EL (cell line): ENCODE measurements at regions not wholly inside any gene's neighbourhood (a gene's known extent, or its start where the extent isn't known, plus 50 kb on each side); places are given as distances from the start of the nearest gene placed in this dataset.
A peak's percentile ranks its signal among the peaks of the same experiment; 100 is the strongest.

Experiments
- DNase-seq: peaks from one replicate; pipeline ENCODE4 v3.0.0-alpha.2; 2016

DNA sequence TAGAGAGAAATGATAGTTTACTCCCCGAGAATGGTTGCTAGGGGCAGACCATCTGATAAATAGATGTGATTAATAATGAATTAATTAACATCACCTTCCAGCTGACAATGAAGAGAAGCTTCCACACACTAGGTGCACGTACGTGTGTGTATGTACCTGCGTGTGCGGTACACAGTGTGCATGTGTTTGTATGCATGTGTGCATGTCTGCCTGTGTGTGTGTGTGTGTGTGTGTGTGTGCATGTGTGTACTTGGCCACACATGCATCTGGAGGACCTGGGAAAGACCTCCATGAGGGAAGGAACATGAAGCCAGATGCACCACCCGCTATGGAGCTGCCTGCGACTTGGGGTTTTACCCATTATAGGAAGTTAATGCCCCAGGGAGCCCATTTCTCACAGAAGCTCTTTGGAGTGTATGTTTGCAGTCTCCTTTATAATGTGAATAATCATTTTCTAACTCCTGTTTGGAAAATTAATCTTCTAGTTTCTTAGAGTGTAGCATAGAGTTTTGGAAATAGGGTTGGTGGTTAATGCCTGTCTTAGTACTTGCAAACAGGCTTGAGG is 229.1 kb downstream of the ENGASE start:
- no peak for DNase-seq

DNA sequence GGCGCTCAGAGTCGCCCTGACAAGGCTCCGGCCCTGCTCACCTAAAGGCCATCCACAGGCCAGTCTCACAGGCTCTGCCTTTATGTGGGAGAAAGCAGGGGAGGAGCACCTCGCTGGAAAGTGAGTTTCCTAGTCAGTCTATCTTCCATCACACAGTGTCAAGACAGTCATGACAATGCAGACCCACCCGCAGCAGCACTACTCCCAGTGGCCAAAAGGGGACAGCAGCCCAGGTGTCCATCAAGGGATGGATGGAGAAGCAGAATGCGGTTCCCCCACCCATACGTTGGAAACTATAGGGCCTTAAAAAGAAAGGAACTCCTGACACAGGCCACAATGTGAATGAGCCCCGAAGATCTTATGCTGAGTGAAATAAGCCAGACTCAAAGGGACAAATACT is 226.8 kb downstream of the ENGASE start:
- DNase-seq, result no peak

DNA sequence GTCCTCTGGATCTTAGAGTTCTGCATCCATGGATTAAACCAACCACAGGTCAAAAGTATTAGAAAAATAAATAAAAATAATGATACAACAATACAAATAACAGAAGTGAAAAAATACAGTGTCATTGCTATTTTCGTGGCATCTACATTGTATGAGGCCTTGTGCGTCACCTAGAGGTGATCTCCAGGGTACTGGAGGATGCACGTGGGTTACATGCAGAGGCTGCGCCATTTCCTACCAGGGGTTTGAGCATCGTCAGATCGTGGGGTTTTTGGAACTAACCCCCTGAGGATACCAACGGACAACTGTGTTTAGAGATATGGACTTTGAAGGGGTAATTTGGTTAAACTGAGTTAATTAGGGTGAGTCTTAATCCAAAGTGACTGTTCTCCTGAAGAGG is 224.7 kb downstream of the ENGASE start:
- DNase-seq, result no peak

DNA sequence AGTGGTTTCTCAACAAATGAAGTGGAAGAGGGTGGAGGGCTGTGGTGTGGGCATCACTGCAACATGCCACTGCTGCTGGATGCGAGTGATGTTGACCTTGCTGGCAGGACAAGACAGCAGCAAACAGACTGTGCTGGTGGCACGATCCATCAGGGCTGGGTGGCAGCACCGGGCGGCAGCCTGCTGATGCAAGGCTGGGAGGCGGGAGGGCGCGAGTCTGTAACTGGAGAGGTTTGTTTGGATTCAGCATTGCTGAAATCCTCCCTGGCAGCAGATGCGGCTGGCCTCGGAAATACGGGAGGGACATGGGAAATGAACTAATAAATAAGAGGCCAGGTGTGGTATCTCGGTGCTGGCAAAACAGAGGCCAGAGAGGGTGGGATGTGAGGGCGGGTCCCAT is 224.2 kb downstream of the ENGASE start:
- no peak for DNase-seq

DNA sequence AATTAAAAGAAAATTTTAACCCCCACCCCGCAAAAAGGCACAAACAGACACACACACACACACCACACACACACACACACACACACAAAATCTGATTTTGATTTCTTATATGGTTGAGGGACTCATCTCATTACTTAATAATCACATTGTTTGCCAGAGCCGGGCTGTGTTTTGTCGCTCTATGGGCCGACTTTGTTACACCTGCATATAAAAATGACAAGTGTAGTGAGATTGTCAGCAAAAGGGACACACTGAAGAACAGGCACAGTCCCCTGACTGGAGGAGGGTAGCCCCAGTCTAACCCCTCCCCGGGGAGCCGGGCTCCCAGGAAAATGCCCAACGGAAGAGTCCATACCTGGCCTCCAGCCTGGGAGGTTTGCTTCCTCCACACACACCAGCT is 221.6 kb downstream of the ENGASE start:
- DNase-seq, result no peak

DNA sequence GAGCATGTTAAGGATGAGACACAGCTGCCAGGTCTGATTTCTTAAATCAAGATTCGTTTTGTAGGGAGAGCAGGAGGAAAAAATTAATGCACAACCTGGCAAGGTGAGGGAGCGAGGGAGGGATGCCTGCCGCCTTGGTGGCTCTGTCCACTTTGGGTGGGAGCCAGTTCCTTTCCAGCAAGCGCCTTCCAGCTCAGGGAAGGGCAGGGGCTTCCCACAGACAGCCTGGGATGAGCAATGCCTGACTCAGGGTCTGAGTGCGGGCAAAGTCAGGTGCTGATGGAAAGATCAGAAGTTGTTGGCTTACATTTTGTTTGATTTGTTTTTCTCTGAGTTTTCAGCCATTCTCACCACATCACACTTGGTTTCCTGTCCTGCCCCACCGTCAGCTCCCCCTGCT is 220.7 kb downstream of the ENGASE start:
- DNase-seq, result no peak

DNA sequence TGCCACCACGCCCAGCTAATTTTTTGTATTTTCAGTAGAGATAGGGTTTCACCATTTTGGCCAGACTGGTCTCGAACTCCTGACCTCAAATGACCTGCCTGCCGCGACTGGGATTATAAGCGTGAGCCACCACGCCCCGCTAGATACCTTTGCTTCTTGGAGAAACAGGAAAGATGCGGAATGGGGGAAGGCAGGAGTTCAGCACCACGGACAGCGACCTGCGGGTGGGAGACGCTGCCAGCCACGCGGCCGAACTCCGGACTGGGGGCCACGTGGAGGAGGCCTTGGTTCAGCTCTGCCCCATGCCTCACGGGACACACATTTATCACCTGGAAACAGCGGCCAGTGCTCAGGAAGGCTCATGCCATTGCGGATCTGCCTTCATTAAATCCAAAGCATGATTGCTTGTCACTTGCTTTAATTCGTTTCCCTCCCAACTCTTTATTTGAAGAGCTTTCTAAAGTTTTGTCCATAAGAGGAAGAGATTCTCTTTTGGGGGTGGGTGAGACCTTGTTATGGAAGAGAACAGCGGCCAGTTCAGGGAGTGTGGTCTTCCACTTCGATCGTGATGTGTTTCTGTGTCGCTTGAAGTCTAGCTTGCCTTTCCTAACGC is 219.9 kb downstream of the ENGASE start:
- DNase-seq, result peak; percentile 35

DNA sequence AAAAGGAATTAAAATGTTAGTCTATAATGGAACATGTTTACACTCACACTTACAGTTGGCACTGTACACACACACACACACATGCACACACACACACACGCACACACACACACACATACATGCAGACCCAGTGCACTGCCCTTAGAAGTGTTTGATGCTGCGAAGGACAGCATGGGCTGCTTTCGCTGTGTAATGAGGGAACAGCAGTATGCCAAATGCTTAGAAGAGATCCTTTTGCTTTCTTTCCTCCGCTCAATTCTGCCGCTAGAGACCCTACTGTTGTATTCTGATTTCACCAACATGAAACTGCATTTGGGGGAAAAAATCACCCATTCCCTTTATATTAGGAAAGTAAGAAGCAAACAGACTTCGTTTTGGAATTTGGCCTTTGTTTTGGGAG is 217.9 kb downstream of the ENGASE start:
- DNase-seq, result no peak

DNA sequence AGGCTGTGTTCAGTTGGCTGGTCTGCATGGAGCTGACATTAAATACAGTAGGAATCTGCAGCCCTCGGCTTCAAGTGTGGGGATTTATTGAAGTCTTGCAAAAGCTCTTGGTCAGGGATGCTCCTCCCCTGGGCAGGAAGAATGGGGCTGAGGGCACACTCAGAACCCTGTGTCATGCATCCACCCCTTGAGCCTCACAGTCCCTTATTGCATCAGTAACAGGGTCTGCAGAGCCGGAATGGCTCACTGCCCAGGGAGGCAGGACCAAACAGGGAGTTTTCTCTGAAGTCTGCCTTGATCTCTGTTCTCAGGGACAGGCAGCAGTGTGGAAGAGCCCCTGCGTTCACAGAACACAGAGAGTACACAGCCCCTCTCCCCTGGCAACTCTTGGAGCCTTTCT is 216.8 kb downstream of the ENGASE start:
- no peak for DNase-seq

DNA sequence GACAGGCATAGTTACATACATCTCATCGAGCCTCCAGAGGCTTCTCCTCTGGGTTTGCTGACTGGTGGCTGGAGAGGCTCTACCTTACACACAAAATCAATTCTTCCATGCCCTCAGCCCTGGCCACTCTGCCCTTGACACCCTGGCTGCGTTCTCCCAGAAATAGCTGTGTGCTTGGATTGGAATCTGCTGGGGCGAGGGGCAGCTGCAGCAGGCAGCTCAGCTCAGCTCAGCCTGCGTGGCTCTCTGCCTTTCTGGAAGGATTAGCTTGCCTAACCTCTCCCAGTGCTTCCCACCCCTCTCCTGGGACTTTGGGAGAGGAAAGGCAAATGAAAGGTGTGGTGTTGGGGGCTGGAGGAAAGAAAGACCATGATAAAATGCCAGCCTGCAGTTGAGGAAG is 216.1 kb downstream of the ENGASE start:
- DNase-seq, result no peak

DNA sequence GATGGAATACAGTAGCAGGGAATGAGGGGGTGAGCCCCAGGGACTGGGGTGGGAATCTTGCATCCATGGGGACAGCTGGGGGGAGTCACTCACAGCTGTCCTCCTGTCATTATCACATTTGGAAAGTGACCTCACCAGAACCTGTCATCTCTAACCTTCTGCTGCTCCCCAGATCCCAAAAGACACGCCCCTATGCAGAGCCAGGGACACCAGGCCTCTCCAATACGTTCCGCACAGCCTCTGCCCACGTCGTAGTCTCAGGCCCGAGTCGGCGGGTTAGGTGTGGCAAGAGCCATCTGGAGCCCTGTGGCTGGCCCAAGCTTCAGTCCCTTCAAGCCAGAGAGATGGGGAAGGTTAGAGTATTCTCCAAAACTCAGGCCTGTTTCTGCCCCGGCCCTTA is 214.3 kb downstream of the ENGASE start:
- DNase-seq, result no peak

DNA sequence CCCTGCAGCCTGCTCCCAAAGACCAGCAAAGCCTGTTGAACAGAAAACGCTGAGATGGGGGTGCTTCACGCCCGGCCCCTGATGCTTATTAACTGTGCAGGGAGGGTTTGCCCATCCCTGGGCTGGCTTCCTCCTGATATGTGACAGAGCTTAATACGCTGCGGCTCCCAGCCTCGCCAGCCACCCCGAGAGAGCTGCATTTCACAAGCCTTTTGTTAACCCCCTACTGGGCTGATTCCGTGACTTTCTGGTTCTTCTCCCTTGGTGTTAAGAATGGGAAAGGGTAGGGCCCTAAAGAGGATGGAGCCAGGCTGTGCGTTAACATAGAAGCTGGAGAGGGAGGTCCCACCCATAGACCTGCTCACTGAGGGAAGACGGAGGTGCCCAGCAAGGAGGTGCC is 211.8 kb downstream of the ENGASE start:
- no peak for DNase-seq

DNA sequence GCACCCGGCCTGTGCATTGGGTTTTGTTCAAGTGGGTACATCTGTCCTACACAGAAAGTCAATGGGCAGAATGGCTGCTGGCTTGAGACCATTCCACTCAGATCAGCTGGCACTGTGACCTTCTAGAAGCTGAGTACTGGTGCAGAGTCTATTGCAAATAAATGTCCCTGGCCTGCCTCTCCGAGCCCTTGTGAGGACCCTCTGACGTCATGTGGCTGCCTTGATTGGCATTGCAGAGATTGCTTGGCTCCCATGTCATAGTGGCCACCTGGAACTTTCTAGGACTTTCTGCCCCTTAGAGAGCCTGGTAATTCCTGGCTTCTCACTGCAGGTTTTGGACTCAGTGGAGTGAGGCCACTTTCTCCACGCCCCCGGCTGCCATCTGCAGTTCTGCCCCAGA is 211.3 kb downstream of the ENGASE start:
- no peak for DNase-seq

DNA sequence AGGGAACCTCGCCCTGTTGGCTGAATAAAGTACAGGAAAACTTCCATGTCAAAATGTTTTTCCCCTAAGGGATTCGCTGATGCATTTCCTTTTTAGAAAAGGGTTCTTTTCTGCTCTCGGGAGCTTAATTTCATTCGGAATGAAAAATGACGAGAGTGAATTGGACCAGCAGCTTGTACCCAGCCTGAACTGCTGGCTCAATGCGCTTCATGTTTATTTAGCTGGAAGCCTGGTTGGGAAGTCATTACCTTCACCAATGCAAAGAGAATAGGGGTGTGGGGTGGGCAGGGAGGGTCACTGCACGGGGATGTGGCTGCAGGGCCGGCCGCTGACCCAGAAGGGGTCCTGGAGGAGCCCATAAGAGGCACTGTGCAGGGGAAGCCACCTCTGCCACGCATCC is 207.7 kb downstream of the ENGASE start:
- DNase-seq, result no peak

DNA sequence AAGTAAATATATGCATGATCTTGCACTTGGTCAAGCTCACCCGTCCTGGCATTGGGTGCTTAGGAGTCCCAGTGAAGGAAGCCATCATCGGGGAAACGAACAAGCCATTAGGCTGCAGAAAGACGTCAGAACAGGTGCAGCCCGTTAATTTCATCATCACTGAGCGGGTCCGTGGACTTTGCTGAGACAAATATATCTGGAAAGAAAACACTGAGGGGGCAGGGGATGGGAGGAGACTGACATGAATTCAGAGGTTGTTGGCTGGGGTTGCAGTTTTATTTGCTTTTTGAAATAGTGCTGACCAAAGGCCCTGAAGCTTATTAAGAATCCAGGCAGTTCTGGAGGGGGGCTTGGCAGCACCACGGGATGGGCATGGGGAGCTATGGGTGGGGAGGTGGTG is 207.2 kb downstream of the ENGASE start:
- no peak for DNase-seq

DNA sequence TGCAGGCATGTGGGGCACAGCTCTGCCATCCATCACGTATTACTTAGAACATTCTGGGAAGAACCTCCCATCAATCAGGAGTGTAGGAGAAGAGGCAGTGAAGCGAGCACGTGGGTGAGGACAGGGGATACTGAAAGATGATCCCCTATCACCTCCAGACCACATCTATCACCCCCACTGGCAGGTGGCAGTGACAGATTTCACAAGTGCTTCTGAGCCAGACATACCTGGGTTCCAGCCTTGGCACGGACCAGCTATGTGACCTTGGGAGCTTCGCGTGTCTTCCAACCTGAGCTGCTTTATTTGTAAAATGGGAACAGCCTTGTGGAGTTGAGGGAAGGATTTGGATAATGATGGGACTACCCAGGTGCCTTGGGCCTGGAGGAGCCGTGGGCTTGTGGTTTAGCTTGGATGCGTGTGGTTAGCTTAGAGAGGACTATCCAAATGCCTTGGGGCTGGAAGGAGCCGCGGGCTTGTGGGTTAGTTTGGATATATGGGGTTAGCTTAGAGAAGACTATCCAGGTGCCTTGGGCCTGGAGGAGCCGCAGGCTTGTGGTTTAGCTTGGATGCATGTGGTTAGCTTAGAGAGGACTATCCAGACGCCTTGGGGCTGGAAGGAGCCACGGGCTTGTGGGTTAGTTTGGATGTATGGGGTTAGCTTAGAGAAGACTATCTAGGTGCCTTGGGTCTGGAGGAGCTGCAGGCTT is 206.4 kb downstream of the ENGASE start:
- no peak for DNase-seq

DNA sequence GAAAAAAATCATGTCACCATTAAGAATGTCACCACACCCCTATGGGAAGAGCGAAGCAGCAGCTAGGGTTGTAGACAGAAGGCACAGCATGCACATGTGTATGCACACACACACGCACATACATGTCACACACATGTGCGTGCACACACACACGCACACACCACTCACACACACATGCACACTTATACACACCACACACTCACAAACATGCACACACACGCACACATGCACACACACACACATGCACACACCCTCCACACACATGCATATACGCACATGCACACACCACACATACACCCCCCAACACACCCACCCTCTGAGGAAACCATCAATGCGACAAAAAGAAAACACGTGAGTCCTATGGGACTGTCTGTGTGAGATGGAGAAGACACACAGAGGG is 205.4 kb downstream of the ENGASE start:
- no peak for DNase-seq

DNA sequence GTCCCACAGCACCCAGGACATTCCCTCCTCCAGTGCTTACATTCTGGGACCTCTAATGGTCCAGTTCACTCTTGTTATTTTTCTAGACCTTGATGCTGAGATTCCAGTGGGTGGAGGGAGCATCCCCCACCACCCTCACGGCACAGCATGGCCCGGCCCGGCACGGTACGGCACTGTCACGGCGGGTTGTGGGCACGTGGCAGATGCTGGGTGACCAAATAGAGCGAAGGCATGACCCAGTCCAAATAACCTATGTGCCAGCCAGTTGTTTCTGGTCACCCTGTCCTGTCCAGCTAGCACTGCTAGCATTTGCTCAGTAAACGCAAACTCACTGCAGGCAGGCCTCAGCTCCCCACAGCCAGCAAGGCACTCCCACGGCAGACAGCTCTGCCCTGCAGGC is 204.7 kb downstream of the ENGASE start:
- no peak for DNase-seq

DNA sequence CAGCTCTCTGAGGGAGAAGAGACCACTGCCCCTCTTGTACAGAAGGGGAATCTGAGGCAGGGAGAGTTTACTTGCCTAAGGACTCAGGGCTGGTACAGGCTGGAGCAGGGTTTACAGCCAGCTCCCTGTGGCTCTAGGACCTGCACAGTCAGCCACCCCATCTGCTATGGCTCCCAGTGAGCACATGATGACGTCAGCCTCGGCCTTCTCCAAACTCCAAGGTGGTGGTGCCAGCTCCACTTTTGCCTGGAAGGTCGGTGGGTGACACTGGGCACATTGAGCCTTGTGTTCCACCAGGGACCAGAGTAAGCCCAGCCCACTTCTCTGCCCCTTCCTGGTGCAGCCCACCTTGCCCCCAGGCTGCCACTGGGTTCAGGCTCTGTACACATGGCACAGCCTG is 202.2 kb downstream of the ENGASE start:
- no peak for DNase-seq

DNA sequence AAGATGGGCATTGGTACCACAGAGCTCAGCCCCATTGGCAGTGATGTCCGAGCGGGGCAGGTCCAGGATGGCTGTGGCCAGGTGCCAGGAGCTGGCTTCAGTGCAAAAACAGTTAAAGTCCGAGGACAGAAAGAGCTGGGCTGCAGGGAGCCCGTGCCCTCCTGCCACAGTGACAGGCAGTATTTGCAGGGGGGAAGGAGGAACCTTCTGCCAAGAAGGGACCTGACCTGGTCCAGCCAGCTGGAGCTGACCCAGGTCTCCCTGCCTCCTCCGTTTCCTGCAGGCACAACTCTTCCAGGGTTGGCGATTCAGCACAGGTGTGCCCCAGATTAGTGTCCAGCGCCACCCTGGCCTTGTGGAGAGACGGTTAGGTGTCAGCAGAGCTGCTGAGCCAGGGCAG is 199.0 kb downstream of the ENGASE start:
- no peak for DNase-seq

DNA sequence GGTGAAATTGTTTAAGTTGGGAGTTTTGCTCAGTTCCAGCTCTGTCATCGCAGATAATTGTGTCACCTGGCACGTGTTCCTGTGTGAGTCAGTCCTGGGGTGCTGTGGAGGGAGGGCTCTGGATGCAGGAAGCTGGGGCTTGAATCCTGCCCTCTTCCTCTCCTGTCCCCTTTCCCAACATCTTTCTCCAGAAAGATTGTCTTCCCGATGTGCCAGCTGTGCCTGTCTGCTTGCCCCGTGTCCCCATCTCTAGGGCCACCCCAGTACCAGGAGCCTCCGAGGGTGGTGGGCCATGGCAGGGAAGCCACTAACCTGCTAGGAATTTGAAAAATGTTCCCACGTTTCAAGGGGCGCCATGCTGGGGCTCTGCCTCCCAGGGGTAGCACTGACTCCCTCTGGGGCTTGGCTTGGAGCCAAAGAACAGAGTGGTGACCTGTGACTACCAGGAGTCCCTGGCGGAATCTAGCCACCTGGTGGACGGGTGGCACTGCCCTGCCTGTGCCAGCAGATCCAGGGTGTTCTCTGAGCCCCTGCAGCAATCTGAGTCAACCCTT is 198.1 kb downstream of the ENGASE start:
- peak; percentile 10 for DNase-seq

DNA sequence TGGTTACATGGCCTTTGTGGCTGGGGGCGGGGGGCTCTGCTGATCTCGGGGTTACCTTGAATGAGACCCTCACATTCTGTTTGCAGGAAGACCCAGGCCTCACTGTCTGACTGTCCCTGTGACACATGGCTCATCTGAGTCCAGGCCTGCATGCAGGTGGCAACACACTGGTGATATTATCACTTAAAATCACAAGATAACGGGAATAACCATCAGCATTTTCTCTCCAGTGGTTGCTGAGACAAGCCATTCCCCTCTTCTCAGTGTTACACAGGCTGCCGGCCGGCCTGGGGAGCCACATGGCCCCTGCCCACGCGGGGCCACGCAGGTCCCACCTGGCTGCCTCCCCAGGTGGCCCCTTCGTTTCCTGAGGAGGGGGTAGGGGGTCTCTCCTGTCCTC is 197.6 kb downstream of the ENGASE start:
- DNase-seq, result no peak

DNA sequence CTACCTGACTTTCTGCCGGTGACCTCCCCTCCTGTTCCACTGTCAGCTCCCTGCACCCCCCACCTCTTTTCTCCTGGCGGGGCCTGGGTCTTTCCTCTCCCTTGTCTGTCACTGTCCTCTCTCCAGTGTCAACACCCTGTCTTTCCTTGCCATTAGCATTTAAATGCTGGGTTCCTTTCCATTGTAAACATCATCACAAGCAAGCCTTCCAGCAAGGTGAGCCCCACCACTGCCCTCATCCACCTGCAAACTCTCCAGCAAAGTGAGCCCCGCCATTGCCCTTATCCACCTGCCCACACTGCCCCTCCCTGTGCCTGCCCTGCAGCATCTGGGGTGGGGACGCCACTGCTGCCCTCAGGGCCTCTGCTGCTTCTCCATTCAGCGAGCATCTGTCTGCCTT is 195.0 kb downstream of the ENGASE start:
- DNase-seq, result no peak

DNA sequence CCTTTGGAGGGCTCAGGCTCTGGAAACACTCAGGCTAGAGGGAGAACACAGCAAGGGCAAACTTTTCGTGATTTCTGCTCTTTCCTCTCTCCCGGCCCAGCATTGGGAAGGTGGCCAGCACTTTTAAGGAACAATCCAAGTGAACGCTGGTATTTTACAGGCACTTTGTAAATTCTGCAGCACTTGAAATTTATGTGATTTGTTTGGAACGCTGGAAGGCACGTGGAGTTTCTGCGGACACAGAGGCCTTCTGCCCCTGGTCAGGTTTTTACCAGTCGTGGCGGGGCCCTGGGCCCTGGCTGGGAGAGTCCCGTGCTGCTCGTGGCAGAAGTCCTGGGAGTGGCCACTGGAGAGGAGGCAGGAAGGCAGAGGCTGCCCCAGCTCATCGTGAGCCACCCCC is 188.6 kb downstream of the ENGASE start:
- no peak for DNase-seq

DNA sequence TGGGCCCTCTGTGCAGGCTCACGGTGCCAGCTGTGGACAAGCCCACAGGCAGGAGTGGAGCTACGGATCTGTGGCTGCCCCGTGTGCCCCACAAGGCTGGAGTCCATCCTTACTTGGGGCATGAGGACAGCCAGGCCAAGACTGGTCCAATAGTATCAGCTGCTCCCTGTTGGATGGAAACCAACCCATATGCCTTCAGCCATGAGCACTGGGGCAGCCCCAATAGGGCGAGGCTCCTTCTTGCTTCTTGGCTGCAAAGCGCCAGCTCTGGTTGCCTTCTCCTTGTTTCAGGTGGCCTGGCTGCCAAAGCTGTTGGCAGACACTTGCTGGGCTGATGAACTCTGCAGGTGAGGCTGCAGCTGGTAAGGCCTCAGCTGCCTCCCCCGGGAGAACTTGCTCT is 188.0 kb downstream of the ENGASE start:
- DNase-seq, result no peak
